SK-N-SH (cell line): ENCODE measurements at regions not wholly inside any gene's neighbourhood (a gene's known extent, or its start where the extent isn't known, plus 50 kb on each side); places are given as distances from the start of the nearest gene placed in this dataset.

Experiments
- CTCF ChIA-PET: fragments of 300-600, 350-600 bp; formaldehyde crosslinking; extraction: SDS; loops from one replicate; lab custom pipeline; 2021; lab: Yijun Ruan, JAX
- POLR2A ChIA-PET: fragments of 350-600 bp; sonication (Branson Sonifier 250); formaldehyde crosslinking; extraction: SDS; loops from one replicate; lab custom pipeline; 2020; ENCODE audit warnings: antibody characterized with exemption, inconsistent platforms; lab: Yijun Ruan, JAX
- DNase-seq: peaks from one replicate; pipeline ENCODE4 v3.0.0; 2012
- H2AFZ ChIP-seq: fragments of 200-600 bp; sonication (generic); 2 replicates; pipeline ENCODE4 v1.8.1; 2016; ENCODE audit warnings: antibody characterized with exemption, mild to moderate bottlenecking, low read depth
- H3F3A ChIP-seq: fragments of 200-600 bp; sonication (generic); replicated peaks from 2 replicates; pipeline ENCODE3; 2016; ENCODE audit warnings: antibody characterized with exemption, mild to moderate bottlenecking; ENCODE audit not compliant: insufficient read depth
- H3K27ac ChIP-seq, 2 experiments: fragments of 200-500 bp in 1 of 2; fragments of 200-600 bp in 1 of 2; sonication (Bioruptor generic) in 1 of 2; sonication (generic), shearing (Covaris generic) in 1 of 2; 2 replicates each; pipeline versions ENCODE4 v1.5.1 to v1.6.1; 2014 to 2016; ENCODE audit warnings: low read depth in 2 of 2, inconsistent platforms in 1 of 2, low read length in 1 of 2, mild to moderate bottlenecking in 1 of 2, mixed read lengths in 1 of 2
- H3K27me3 ChIP-seq: fragments of 200-600 bp; sonication (generic), shearing (Covaris generic); 2 replicates; pipeline ENCODE4 v1.6.1; 2016; ENCODE audit warnings: mixed run types; ENCODE audit not compliant: insufficient read depth
- H3K36me3 ChIP-seq, 2 experiments: fragments of 200-500 bp in 1 of 2; fragments of 200-600 bp in 1 of 2; sonication (Bioruptor generic) in 1 of 2; sonication (generic) in 1 of 2; replicated peaks in 1 of 2; 2 replicates each; pipeline versions ENCODE3 to v1.5.1; 2014 to 2016; ENCODE audit warnings: low read length in 1 of 2, mild to moderate bottlenecking in 1 of 2; ENCODE audit not compliant: insufficient read depth in 2 of 2, control insufficient read depth in 1 of 2
- H3K4me1 ChIP-seq, 2 experiments: fragments of 200-500 bp in 1 of 2; fragments of 200-600 bp in 1 of 2; sonication (Bioruptor generic) in 1 of 2; sonication (generic), shearing (Covaris generic) in 1 of 2; 2 replicates each; pipeline versions ENCODE4 v1.5.1 to v1.6.1; 2014 to 2016; ENCODE audit warnings: low read depth in 1 of 2, low read length in 1 of 2, mixed run types in 1 of 2; ENCODE audit not compliant: insufficient read depth in 2 of 2, control insufficient read depth in 1 of 2
- H3K4me2 ChIP-seq: fragments of 200-600 bp; sonication (generic), shearing (Covaris generic); 2 replicates; pipeline ENCODE4 v1.6.1; 2017; ENCODE audit warnings: mixed run types
- H3K4me3 ChIP-seq, 2 experiments: fragments of 200-500 bp in 1 of 2; fragments of 200-600 bp in 1 of 2; sonication (Bioruptor generic) in 1 of 2; sonication (generic), shearing (Covaris generic) in 1 of 2; 2 replicates each; pipeline versions ENCODE4 v1.5.1 to v1.8.1; 2014 to 2016; ENCODE audit warnings: low read depth in 2 of 2, inconsistent platforms in 1 of 2, low read length in 1 of 2, mild to moderate bottlenecking in 1 of 2, mixed read lengths in 1 of 2, moderate library complexity in 1 of 2
- H3K79me2 ChIP-seq: fragments of 200-600 bp; sonication (generic); 2 replicates; pipeline ENCODE4 v1.8.1; 2017; ENCODE audit warnings: mild to moderate bottlenecking; ENCODE audit not compliant: insufficient read depth
- H3K9ac ChIP-seq: fragments of 200-600 bp; sonication (generic); 2 replicates; pipeline ENCODE4 v1.6.1; 2017; ENCODE audit warnings: mixed run types
- H3K9me2 ChIP-seq: fragments of 200-600 bp; sonication (generic); 2 replicates; pipeline ENCODE4 v1.6.1; 2017; ENCODE audit warnings: mixed run types
- H3K9me3 ChIP-seq: fragments of 200-600 bp; sonication (generic); 2 replicates; pipeline ENCODE4 v1.6.1; 2017; ENCODE audit warnings: mixed run types, mild to moderate bottlenecking, moderate library complexity
- H4K20me1 ChIP-seq: fragments of 200-600 bp; sonication (generic); 2 replicates; pipeline ENCODE4 v1.6.1; 2017; ENCODE audit warnings: mild to moderate bottlenecking, mixed run types; ENCODE audit not compliant: insufficient read depth
- CHD2 ChIP-seq: fragments of 150-350 bp; IDR thresholded peaks from 2 replicates; pipeline ENCODE4 v1.6.1; 2018; ENCODE audit warnings: low read length; ENCODE audit not compliant: partially characterized antibody
- CTCF ChIP-seq: fragments of 200-600 bp; sonication (generic); IDR thresholded peaks from 2 replicates; pipeline ENCODE4 v1.6.1; 2017; ENCODE audit warnings: antibody characterized with exemption, mild to moderate bottlenecking, moderate library complexity
- EZH2phosphoT487 ChIP-seq: fragments of 200-600 bp; sonication (generic); IDR thresholded peaks from 2 replicates; pipeline ENCODE4 v1.6.1; 2017; ENCODE audit warnings: low read depth, mixed run types, mild to moderate bottlenecking, antibody characterized with exemption, moderate library complexity, borderline replicate concordance
- FOSL2 ChIP-seq: IDR thresholded peaks from 2 replicates; pipeline ENCODE4 v1.4.0; 2012; ENCODE audit warnings: low read depth, mild to moderate bottlenecking, moderate library complexity, borderline replicate concordance
- FOXM1 ChIP-seq: IDR thresholded peaks from 2 replicates; pipeline ENCODE4 v1.4.0; 2012; ENCODE audit warnings: low read depth, mild to moderate bottlenecking
- GABPA ChIP-seq: IDR thresholded peaks from 2 replicates; pipeline ENCODE4 v1.4.0; 2012; ENCODE audit warnings: low read depth, mild to moderate bottlenecking
- IRF3 ChIP-seq: fragments of 150-350 bp; IDR thresholded peaks from 2 replicates; pipeline ENCODE4 v1.6.1; 2016; ENCODE audit warnings: mild to moderate bottlenecking, low read depth, low read length
- JUND ChIP-seq: IDR thresholded peaks from 2 replicates; pipeline ENCODE4 v1.4.0; 2012
- MAX ChIP-seq: IDR thresholded peaks from 2 replicates; pipeline ENCODE4 v1.4.0; 2012; ENCODE audit warnings: low read depth
- MXI1 ChIP-seq: IDR thresholded peaks from 2 replicates; pipeline ENCODE4 v1.6.1; 2012; ENCODE audit warnings: mild to moderate bottlenecking, low read depth, low read length, improper control_type of control experiment
- NRF1 ChIP-seq: IDR thresholded peaks from 2 replicates; pipeline ENCODE4 v1.6.1; 2012; ENCODE audit warnings: low read depth, mild to moderate bottlenecking, low read length
- POLR2AphosphoS5 ChIP-seq: IDR thresholded peaks from 2 replicates; pipeline ENCODE4 v1.6.1; 2012; ENCODE audit warnings: low read depth, low read length
- RAD21 ChIP-seq: IDR thresholded peaks from 2 replicates; pipeline ENCODE4 v1.6.1; 2012; ENCODE audit warnings: mild to moderate bottlenecking, low read length
- RCOR1 ChIP-seq: fragments of 150-350 bp; IDR thresholded peaks from 2 replicates; pipeline ENCODE4 v1.6.1; 2017; ENCODE audit warnings: antibody characterized with exemption, low read length
- RXRA ChIP-seq: IDR thresholded peaks from 2 replicates; pipeline ENCODE4 v1.4.0; 2012; ENCODE audit warnings: low read depth, mild to moderate bottlenecking, borderline replicate concordance
- SIN3A ChIP-seq: IDR thresholded peaks from 2 replicates; pipeline ENCODE4 v1.6.1; 2012; ENCODE audit warnings: low read depth, mild to moderate bottlenecking, low read length, moderate library complexity, borderline replicate concordance
- TAF1 ChIP-seq: IDR thresholded peaks from 2 replicates; pipeline ENCODE4 v1.6.1; 2012; ENCODE audit warnings: low read depth, mild to moderate bottlenecking, low read length, moderate library complexity, borderline replicate concordance
- USF1 ChIP-seq: IDR thresholded peaks from 2 replicates; pipeline ENCODE4 v1.4.0; 2012; ENCODE audit warnings: low read depth, borderline replicate concordance
- YY1 ChIP-seq: IDR thresholded peaks from 2 replicates; pipeline ENCODE4 v1.4.0; 2012; ENCODE audit warnings: low read depth, mild to moderate bottlenecking
- WGBS: methylation state at CpG from one replicate; pipeline ENCODE4 v1.1.6; 2017; ENCODE audit warnings: low lambda C conversion rate; 5-methylcytosine and 5-hydroxymethylcytosine counted together
- TF ChIP-seq, protein P1 (sequence below): fragments of 150-350 bp; IDR thresholded peaks from 2 replicates; pipeline ENCODE4 v1.6.1; 2017; ENCODE audit warnings: antibody characterized with exemption, low read length, low read depth, borderline replicate concordance

GRCh38 chr14:81676395-81676794 is 142.7 kb upstream of the SEL1L start:
- H3F3A ChIP-seq = no peaks in the 10 kb centered on the region
- no peak overlapping the region for H3K27ac ChIP-seq
- H3K4me2 ChIP-seq = no peak overlapping the region
- CTCF ChIA-PET = no interaction called here
- POLR2A ChIA-PET = no interaction called here
- H3K4me1 ChIP-seq = no peaks in the 10 kb centered on the region
- no peaks in the 10 kb centered on the region for H3K27me3 ChIP-seq
- H2AFZ ChIP-seq = no peak overlapping the region
- H3K9me2 ChIP-seq = no peaks in the 10 kb centered on the region
- WGBS = 4% methylated on average over 2 of the region's 2 CpGs
- H4K20me1 ChIP-seq = no peaks in the 10 kb centered on the region
- H3K4me3 ChIP-seq = no peak overlapping the region
- TF ChIP-seq CHD2 = no peak
- no peak for TF ChIP-seq FOSL2
- no peak for TF ChIP-seq GABPA
- TF ChIP-seq RAD21 = no peak
- TF ChIP-seq RXRA = no peak
- TF ChIP-seq MXI1 = no peak
- TF ChIP-seq NRF1 = no peak
- TF ChIP-seq POLR2AphosphoS5 = no peak
- TF ChIP-seq EZH2phosphoT487 = no peak
- TF ChIP-seq RCOR1 = no peak
- no peak for TF ChIP-seq CTCF
- TF ChIP-seq IRF3 = no peak
- TF ChIP-seq MAX = no peak
- TF ChIP-seq, protein P1, sequence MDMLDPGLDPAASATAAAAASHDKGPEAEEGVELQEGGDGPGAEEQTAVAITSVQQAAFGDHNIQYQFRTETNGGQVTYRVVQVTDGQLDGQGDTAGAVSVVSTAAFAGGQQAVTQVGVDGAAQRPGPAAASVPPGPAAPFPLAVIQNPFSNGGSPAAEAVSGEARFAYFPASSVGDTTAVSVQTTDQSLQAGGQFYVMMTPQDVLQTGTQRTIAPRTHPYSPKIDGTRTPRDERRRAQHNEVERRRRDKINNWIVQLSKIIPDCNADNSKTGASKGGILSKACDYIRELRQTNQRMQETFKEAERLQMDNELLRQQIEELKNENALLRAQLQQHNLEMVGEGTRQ = no peak
- no peak for TF ChIP-seq TAF1
- TF ChIP-seq FOXM1 = no peak
- TF ChIP-seq USF1 = no peak
- no peak for TF ChIP-seq JUND
- TF ChIP-seq YY1 = no peak
- TF ChIP-seq SIN3A = no peak
- no peak overlapping the region for H3K9ac ChIP-seq
- no peaks in the 10 kb centered on the region for H3K79me2 ChIP-seq
- H3K36me3 ChIP-seq = no peaks in the 10 kb centered on the region
- no peak for DNase-seq
- no peaks in the 10 kb centered on the region for H3K9me3 ChIP-seq
